HG03469 (cell line): ENCODE measurements at regions not wholly inside any gene's neighbourhood (a gene's known extent, or its start where the extent isn't known, plus 50 kb on each side); places are given as distances from the start of the nearest gene placed in this dataset.
"Not testable (repeated sequence)": the region's sequence is repeated elsewhere in the genome, so short reads cannot be mapped to it uniquely, and the experiment has no call there.

Experiments
- ATAC-seq: cut with Tn5 transposase; IDR thresholded peaks from one replicate; pipeline ENCODE4 v1.9.1; 2021; ENCODE audit warnings: mild to moderate bottlenecking, moderate library complexity, moderate number of reproducible peaks; ENCODE audit not compliant: unreplicated experiment

DNA sequence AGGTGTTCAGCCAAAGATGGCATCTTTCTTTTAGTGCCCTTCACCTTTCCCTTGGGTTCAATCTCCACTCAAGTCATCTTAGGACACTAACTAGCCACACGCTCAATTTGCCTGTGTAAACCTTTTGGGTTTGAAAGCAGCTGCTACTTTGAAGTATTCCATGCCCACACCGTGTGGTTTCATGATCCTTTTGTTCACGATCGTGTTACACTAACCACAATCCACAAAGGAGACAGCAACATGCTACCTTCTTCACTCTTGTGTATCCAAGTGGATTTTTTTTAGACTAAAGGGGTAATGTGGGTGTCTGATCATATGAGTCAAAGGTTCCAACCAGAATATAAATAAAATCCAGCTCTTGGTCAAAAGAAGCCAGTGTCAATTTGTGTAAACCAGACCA, 122.7 kb upstream of the FAR2 start:
- ATAC-seq: no peak

DNA sequence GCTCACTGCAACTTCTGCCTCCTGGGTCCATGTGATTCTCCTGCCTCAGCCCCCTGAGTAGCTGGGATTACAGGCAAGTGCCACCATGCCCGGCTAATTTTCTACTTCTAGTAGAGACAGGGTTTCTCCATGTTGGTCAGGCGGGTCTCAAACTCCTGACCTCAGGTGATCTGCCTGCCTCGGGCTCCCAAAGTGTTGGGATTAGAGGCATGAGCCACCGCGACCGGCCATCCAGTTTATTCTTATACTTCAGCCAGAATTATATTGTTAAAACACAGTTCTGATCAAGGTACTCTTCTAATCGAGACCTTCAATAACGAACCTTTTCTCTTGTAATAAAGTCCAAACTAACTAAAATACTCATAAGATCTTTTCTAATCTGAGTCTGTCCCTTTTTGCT, 119.6 kb upstream of the FAR2 start:
- not testable (repeated sequence) for ATAC-seq

DNA sequence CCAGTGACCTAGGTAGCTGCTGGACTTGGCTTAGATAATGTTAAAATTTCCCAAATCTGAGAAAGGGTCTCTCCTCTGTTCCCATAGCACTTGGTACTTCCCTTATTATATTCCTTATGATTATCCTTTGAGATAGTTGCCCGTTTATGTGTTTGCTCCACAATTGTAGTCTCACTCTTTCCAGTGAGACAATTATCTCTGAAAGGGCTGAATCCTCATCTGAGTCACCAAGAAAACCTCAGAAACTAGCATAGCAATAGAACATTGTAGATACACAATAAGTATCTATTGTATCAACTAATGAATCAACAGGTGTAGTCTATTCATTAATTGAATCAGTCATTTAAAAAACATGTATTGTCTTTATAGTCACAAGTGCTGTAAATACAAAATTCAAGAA, 119.1 kb upstream of the FAR2 start:
- ATAC-seq: no peak

DNA sequence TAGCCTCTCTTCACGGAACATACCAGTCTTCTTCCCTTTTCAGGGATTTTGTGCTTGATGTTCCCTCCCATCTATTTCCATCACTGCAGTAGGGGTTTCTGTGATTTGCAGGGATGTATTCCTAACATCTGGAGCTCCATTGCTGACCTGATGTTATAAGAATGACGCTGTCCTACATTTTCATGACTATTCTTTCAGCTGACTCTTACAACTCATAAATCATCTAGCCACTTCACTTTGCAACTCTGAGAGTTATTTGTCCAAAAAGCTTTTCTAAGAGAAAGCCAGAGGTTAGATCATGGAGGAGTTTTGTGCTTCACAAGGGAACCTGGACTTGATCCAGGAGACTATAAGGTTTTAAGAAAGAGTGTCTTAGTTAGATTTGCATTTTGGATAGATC, 116.6 kb upstream of the FAR2 start:
- no peak for ATAC-seq

DNA sequence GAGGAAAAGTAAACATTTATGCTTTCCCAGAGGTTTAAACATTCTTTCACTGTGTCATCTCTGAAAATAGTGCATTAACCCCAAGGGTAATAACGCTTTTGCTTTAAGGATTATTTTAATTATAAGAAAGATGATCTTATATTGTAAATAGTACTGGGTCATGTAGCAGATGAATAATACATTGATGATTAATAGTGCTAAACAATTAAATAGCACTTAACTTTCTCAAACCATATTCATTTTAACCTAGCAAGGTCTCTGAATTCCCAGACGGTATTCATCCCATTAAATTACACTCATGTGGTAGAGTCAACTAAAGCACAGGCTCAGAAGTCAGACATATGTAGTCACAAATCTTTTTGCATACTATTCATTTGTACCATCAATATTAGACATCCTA, 115.6 kb upstream of the FAR2 start:
- no peak for ATAC-seq

DNA sequence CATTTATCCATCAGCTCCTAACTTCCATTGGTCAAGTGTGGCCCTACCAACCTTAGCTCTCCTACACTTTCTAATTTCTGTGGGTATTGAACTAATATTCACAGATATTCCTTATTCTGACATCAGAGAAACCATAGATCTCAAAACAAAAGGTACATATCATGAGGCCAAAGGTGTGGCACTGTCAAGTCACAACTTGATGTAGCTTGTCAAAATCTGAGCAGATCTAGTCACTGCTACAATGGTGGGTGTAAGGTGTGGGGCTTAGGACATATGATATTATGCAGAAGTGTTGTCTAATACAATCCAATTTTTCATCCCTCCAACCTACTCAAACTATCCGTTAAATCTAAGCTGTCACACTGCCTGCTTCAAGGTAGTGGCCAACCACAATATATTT, 114.0 kb upstream of the FAR2 start:
- ATAC-seq: no peak

DNA sequence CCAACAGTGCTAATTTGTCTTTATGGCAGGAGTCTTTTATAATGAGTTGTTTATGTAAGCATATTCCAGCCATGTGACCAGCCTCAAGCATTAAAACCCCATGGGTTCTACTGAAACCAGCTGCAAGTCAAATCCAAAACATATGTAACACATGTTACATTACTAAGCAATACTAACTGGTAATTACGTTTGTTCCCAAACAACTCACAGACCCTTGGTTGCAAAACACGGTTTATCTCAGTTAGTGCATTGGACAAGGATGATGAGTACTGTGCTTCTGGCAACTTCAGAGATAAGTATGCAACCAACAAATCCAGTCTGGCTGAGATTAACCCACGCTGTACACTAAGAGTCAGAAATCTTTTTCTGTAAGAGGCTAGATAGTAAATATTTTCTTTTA, 110.1 kb upstream of the FAR2 start:
- ATAC-seq: no peak

DNA sequence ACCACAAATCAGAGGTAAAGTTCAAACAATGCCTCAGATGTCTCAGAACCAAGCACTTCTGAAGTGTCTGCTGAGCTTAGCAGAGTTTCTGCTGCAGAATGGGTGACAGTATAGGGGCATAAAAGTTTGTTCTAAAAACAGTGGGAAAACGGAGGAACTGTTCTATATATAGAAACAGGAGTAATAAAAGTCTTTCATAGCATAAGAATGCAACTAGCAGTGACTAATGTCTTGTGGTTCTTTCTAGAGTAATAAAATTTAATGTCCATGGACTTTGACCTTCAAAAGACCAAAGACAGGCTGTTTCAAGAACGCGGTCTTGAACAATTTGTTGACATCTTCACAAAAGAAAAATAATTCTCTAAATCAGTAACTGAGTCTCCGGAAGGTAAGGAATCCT, 107.5 kb upstream of the FAR2 start:
- no peak for ATAC-seq

DNA sequence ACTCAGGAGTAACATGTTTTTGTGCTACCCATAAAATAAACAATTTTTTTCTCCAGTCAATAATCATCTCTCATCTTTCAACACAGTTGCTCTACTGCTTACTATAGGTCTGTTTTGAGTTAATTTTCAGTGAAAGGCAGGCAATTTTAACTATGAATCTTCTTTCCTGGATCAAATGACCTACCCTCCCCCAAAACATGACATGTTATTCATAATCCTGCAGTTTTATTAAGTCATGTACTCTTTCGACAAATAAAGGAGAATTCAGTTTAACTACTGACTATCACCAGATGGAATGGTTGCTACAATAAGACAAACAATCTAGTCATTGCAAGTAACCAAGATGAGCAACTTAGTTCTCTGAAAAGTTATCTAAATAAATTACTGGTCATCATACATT, 106.0 kb upstream of the FAR2 start:
- no peak for ATAC-seq

DNA sequence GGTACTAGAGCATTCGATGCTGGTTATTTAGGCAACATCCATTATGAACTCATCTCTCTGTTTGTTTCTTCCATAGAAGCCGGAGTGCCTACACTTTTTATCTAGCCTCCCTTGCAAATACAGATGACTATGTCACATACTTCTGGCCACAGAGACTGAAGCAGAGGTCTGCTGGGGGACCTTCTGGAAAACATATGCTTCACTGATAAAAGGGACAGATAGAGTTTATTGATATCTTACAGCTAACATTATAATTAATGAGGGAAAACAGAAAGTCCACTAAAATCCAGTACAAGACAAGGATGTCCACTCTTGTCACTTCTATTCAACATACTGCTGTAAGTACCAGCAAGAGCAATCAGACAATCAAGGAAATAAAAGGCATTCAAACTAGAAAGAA, 104.3 kb upstream of the FAR2 start:
- ATAC-seq: no peak

DNA sequence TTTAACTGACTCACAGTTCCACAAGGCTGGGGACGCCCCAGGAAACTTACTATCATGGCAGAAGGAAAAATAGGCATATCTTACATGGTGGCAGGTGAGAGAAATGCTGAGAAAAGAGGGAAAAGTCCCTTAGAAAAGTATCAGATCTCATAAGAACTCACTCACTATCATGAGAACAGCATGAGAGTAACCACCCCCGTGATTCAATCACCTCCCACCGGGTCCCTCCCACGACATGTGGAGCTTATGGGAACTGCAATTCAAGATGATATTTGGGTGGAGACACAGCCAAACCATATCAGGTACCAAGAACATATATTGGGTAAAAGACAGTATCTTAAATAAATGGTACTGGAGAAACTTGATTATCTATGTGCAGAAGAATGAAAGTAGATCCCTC, 100.3 kb upstream of the FAR2 start:
- ATAC-seq: no peak

DNA sequence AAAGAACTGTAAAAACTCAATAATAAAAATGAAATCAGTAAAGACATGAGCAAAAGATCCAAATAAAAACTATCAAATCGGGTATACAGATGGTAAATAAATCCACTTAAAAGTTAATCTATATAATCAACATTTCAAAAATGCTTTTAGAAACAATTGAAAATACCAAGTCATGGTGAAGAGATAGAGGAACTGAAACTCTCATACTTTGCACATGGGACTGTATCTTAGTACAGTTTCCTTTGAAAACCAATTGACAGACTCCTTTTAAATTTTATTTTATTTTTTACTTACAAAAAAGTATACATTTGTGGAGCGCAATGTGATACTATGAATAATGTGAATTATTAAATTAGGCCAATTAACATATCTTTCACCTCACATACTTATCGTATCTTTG, 98.6 kb upstream of the FAR2 start:
- ATAC-seq: peak; percentile 51

DNA sequence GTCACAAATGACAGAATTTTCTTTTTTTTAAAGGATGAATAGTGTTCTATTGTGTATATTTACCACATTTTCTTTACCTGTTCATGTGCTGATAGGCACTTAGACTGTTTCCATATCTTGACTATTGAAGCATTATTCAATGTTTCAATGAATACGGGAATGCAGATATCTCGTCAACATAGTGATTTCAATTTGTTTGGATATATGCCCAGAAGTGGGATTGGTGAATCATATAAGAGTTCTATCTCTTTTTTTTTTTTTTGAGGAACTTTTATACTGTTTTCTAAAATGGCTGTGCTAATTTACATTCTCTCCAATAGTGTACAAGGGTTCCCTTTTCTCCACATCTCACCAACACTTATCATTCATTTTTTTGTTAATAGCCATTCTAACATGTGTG, 97.9 kb upstream of the FAR2 start:
- no peak for ATAC-seq

DNA sequence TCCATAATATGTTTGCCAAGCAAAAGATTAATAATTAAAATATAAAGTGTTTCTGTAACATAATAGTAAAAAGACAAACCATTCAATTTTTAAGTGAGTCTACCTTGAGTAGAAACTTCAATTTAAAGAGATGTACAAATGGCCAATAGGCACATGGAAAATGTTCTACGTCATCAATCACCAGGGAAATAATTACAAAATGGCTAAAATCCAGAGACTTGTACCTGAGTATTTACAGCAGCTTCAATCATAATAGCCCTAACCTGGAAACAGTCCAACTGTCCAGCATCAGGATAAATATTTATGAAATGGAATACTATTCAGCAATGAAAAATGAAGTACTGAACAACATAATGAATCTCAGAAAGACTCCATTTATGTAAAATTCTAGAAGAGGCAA, 95.5 kb upstream of the FAR2 start:
- peak; percentile 76 for ATAC-seq

DNA sequence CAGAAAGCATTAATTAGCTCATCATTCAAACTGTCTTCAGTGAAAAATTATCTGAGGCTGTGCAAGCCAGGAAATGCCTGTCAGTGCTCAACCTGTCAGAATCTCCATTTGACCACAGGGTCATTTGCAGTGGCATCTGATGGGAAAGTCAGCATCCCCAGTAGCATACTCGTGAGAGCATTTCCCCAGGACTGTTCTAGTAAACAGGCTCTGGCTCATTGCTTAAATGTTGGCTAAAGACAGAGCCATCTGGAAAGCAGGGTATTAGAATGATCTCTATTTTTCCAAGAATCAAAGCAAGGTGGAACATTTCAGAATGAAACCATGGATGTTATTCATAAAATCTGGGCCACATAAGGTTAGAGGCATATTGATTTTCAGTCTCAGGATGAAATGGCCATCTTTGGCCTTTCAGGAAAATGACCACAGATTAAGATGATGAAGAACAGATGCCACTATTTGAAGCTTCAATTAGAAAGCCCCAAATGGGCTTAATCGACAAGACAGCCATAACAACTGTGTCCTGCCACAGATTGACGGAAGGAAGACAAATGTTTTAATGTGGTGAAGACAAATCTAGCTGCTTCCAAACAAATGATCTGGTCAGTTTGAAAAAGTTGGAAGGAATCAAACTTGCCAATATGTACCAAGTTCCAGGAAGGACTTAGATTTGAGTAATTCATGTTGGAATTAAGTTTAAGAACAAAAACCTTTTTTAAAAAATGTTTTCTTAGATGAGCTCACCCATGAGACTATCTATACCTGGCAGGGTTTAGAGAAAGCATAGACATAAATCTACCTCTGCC, 94.0 kb upstream of the FAR2 start:
- ATAC-seq: no peak

DNA sequence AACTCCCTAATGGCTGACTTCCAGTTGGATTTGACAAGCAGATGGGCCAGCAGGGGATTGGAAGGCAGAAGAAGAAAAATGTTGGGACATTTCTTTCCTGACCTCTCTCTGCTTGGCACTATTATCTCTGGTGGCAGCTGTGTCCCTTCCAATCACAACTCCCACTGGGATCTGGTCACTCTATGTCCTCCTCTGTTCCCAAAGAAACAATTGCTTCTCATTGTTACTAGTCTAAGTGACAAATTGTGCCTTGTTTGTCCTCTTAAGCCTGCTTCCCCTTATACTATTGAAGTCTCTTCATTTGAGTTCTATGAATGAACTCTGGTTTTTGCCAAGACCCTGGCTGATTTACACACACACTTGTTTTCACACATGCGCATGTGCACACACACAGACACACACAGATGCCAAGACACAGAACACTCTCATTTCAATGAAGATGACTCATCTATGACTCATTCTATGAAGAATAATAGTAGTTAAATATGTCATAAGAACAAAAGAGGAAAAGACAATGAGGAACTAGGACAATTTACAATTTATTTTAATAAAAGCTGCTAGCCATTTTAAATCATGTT, 83.0 kb upstream of the FAR2 start:
- peak; percentile 79 for ATAC-seq

DNA sequence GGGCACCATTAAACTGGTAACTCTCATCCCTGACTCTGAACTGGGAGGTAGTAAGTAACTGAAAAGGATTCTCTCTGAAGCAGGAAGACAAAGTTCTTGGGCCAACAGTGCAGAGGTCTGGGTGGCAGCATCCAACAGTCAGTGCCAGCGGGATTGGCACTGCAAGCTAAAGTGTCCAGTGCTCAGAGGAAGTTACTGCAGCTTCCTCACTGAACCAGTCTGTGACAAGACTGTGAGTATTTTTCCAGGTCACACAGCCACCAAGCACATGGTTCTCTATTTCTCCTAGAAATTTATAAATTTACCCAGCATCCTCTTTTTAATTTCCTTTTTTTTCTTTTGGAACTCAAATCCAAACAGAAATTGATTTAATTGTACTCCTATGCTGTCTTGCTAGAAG, 81.6 kb upstream of the FAR2 start:
- ATAC-seq: no peak

DNA sequence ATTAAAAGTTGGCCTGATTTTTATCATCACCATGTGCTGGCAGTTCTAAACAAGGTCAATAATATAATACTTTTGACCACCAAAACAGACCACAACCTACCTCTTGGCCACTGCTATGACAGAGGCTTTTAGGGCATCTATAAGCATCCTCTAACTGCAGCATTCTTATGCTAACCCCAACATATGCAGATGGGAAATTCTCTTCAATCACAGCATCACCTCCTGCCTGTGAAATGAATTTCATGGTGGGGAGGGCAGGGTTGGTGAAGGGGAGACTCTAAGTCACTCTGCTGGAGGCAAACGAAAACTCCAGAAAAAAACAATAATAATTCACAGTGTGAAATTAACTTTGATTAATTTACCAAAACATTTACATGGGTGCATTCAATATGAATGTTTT, 78.8 kb upstream of the FAR2 start:
- no peak for ATAC-seq

DNA sequence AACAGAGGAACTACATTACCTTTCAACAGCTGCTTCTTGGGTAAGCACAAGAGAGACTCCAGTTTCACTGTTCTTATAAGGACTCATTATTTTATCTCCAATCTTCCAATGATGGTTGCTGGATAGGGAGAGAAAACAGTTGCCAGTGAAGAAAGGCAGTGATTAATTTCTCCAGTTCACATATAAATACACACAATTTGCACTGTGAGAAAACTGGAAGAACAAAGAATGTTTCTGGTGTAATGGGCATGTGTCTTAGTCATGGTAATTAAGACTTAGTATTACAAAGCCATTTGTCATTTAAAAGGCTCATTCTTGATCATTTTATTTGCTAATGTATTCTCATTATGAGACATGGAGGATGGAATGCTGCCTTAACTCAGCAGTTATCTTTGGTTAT, 78.0 kb upstream of the FAR2 start:
- ATAC-seq: no peak

DNA sequence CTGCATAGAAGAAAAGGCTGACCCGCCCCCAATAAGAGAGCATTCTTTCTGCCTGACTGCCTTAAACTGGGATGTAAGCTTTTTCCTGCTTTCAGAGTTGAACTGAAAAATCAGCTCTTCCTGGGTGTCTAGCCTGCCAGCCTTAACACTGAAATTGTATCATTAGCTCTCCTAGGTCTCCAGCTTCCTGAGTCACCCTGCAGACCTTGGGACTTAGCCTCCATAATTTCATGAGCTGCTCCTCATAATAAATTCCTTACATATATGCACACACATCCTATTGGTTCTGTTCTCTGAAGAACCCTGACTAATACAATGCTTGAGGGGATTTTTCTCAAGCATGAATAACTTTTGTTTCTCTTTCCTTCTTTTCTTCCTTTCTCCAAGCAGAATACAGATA, 76.4 kb upstream of the FAR2 start:
- no peak for ATAC-seq

DNA sequence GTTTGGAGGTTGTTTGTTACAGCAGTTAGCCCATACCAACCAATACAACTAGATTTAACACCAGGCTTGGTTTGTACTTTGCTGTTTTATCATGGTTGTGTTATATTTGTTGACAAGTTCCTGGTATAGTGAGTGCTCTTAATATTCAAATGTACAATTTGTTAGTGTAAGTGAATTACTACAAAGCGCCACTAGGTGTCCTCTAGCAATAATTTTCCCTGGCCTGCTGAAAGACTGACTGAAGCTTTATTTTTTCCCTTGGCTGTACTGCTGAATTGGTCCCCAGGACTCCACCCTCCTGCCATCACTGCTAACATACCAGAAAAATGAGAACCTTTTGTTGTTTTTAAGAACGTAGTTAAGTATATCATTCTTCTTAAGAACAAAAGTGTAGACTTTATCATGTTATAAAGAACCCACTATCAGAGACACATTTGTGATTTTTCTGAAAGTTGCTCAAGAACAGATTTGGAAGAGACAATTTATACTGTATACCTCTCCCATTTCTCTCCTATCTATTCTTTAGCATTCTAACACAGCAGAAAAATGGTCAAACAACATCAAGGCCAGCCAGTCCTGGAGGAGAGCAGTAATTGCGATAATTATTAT, 75.3 kb upstream of the FAR2 start:
- peak; percentile 84 for ATAC-seq

DNA sequence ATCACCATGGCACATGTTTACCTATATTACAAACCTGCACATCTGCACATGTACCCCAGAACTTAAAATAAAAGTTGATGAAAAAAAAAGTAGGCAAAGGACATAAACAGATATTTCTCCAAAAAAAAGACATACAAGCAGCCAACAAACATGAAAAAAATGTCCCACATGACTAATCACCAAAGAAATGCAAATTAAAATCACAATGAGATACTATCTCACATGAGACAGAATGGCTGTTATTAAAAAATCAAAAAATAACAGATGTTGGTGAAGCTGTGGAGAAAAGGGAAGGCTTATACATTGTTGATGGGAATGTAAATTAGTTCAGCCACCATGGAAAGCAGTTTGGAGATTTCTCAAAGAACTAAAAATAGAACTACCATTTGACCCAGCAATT, 68.0 kb upstream of the FAR2 start:
- no peak for ATAC-seq

DNA sequence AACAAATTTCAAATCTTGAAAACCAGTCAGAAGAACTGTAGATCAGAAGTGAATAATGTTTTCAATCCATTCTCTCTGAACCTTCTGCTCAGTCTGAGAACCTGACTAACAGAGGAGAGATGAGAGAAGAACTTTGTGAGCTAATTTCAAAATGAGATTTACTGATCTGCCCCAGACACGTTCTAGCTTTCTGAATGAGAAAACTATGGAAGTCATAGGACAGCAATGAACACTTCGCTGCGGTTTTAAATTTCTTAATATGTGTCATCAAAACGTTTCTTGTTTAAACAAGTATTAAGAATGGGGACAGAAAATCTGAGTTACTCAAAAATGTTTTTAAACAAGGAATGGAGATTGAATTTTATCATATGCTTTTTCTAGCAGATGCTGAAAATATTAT, 66.6 kb upstream of the FAR2 start:
- no peak for ATAC-seq
